Keratinocyte (primary cell): ENCODE measurements at regions not wholly inside any gene's neighbourhood (a gene's known extent, or its start where the extent isn't known, plus 50 kb on each side); places are given as distances from the start of the nearest gene placed in this dataset.

Experiments
- CTCF ChIP-seq, 3 experiments: IDR thresholded peaks in 1 of 3; conservative IDR thresholded peaks in 1 of 3; optimal IDR thresholded peaks in 1 of 3; 2 replicates in 2 of 3; 3 replicates in 1 of 3; pipeline versions ENCODE3 to v1.5.1; 2011; ENCODE audit warnings: low read length in 3 of 3, mild to moderate bottlenecking in 3 of 3, moderate library complexity in 2 of 3, control low read depth in 1 of 3, inconsistent platforms in 1 of 3; ENCODE audit not compliant: insufficient read depth in 2 of 3; ENCODE audit errors: extremely low read depth in 1 of 3
- EZH2 ChIP-seq: IDR thresholded peaks from one replicate; pipeline ENCODE4 v1.6.1; 2012; ENCODE audit warnings: inconsistent platforms, mild to moderate bottlenecking, low read length, moderate library complexity

DNA sequence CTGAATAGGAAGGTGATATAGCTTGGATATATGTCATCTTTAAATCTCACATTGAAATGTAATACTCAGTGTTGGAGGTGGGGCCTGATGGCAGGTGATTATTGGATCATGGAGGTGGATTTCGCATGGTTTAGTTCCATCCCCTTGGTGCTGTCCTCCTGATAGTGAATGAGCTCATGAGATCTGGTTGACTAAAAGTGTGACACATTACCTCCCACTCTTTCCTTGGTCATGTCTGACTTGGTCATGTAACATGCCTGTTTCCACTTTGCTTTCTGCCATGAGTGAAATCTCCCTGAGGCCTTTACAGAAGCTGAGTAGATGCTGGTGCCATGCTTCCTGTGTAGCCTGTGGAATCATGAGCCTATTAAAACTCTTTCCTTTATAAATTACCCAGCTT, 664.5 kb upstream of the NR5A2 start:
- TF ChIP-seq CTCF (optimal IDR thresholded peaks at IDR 0.05 in 1 of 3, IDR thresholded peaks at IDR 0.05 in 1 of 3, conservative IDR thresholded peaks at IDR 0.05 in 1 of 3; ENCODE audit: extremely low read depth in 1 of 3, insufficient read depth in 2 of 3, low read length in 3 of 3), result no peak
- no peak for TF ChIP-seq EZH2
